ENCODE measurements at regions not wholly inside any gene's neighbourhood (a gene's known extent, or its start where the extent isn't known, plus 50 kb on each side); places are given as distances from the start of the nearest gene placed in this dataset.
A peak's percentile ranks its signal among the peaks of the same experiment; 100 is the strongest.
"Not testable (repeated sequence)": the region's sequence is repeated elsewhere in the genome, so short reads cannot be mapped to it uniquely, and the experiment has no call there.

DNA sequence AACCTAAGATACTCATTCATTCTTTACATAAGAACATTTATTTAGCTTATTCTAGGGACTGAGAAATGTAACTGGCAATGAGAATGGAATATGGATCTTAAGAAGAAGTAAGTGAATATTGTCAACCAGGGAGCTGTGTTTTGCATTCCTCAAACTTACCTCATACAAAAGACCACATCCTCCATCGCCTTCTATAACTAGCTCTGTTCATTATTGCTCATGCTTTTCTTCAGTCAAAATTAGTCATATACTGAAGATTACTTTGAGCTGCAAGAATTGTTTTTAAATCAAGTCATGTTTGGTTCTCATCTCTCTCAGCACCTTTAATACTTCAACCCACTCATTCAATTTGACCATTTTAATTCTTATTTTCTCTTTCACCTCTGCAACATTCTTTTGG lies 140.3 kb upstream of the RASA1 start:
- H3K27ac Mint-ChIP-seq, result peak overlapping the region; percentile 58
- intact Hi-C loops (cut with micrococcal nuclease), result loop anchor here (10.0 kb wide), 1 partner anchor 277 kb away; no protein-coding TSS in a partner anchor

DNA sequence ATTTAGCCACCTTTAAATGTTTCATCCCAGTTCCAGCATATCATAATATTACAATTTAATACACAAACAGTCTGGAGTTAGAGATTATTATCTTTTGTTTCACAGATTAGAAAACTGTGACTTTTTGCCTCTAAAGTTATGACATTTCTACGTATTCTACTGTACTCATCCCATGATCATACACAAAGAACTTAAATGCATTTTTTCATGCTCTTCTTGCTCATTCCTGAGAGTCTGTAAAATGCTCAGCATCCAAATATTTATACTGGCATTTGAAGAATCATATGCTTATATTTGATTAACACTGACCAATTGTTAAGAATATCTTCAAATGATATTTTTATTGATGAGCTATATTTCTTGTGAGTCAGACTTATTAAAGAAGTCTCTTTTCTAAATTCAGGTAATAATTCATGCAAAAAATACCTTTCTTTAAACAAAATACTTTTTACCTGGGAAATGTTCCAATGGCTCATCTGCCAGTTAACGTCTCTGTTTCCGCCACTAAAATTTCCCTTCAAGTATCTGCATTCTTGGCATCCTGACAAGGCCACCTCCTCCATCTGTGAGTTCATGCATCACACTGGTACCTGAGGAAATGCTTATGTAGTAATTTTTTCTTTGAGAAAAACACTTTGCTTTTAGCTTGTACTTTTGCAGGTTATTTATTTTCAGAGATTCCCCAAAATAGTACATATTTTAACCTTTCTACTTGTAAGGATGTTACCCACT lies 139.6 kb upstream of the RASA1 start:
- H3K27me3 Mint-ChIP-seq, result no peaks in the 10 kb centered on the region
- ATAC-seq (no peak), DNase-seq (peak; percentile 24)
- H3K27ac Mint-ChIP-seq, result peak overlapping the region; percentile 58
- ChIA-PET CTCF (interaction anchor here (1.7 to 2.5 kb wide), 2 partner anchors 10 to 12 kb away, joined by 3 to 8 read pairs; no protein-coding TSS in a partner anchor), POLR2A (no interaction called here)
- intact Hi-C loops (cut with micrococcal nuclease), result loop anchor here (10.0 kb wide), 1 partner anchor 277 kb away; no protein-coding TSS in a partner anchor
- TF ChIP-seq, protein P1, sequence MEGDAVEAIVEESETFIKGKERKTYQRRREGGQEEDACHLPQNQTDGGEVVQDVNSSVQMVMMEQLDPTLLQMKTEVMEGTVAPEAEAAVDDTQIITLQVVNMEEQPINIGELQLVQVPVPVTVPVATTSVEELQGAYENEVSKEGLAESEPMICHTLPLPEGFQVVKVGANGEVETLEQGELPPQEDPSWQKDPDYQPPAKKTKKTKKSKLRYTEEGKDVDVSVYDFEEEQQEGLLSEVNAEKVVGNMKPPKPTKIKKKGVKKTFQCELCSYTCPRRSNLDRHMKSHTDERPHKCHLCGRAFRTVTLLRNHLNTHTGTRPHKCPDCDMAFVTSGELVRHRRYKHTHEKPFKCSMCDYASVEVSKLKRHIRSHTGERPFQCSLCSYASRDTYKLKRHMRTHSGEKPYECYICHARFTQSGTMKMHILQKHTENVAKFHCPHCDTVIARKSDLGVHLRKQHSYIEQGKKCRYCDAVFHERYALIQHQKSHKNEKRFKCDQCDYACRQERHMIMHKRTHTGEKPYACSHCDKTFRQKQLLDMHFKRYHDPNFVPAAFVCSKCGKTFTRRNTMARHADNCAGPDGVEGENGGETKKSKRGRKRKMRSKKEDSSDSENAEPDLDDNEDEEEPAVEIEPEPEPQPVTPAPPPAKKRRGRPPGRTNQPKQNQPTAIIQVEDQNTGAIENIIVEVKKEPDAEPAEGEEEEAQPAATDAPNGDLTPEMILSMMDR (IDR thresholded peaks at IDR 0.05), result no peak
- no peaks in the 10 kb centered on the region for H3K36me3 Mint-ChIP-seq (ENCODE audit: low read depth)
- H3K4me1 Mint-ChIP-seq (ENCODE audit: low read depth), result peaks cover 33% of the 10 kb centered on the region
- H3K9me3 Mint-ChIP-seq, result no peaks in the 10 kb centered on the region
- no peak overlapping the region for H3K4me3 Mint-ChIP-seq

More for the DNA sequence above, 140.3 kb upstream of the RASA1 start:
- H3K4me1 Mint-ChIP-seq (ENCODE audit: low read depth), result peaks cover 40% of the 10 kb centered on the region
- peak; percentile 90 for ATAC-seq
- H3K36me3 Mint-ChIP-seq (ENCODE audit: low read depth), result no peaks in the 10 kb centered on the region
- CTCF ChIA-PET, result interaction anchor here (1.1 to 2.5 kb wide), 3 partner anchors 10 to 22 kb away, joined by 3 to 8 read pairs (median 3); no protein-coding TSS in a partner anchor
- DNase-seq, result no peak
- TF ChIP-seq, protein P1 (IDR thresholded peaks at IDR 0.05), result no peak
- POLR2A ChIA-PET, result interaction anchor here (0.7 to 0.8 kb wide), 2 partner anchors 10 to 94 kb away, joined by 3 read pairs; no protein-coding TSS in a partner anchor
- no peaks in the 10 kb centered on the region for H3K9me3 Mint-ChIP-seq
- no peaks in the 10 kb centered on the region for H3K27me3 Mint-ChIP-seq
- H3K4me3 Mint-ChIP-seq, result no peak overlapping the region

DNA sequence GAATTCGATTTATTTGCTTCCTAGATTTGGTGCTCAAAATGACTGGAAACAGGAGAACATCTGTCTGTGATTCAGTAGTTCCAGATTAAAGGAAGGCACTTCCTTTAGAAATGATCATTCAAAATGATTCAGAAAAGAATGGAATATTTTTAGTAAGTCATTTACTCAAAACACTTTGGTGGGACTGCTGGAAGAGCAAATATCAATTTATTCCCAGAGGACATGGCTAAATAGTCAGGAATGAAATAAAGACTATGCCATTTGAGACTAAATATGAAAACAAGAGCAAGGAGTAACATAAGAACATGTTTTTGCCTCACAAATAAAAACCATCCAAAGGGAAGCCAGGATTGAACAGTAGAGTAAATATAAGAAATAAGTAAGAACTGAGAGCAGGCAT lies 138.6 kb upstream of the RASA1 start:
- no peak overlapping the region for H3K4me3 Mint-ChIP-seq
- CTCF ChIA-PET, result interaction anchor here (1.7 to 2.5 kb wide), 2 partner anchors 9 to 13 kb away, joined by 3 to 8 read pairs; no protein-coding TSS in a partner anchor
- no peak for DNase-seq
- no peaks in the 10 kb centered on the region for H3K9me3 Mint-ChIP-seq
- ATAC-seq, result no peak
- TF ChIP-seq, protein P1 (IDR thresholded peaks at IDR 0.05), result no peak
- peaks cover 27% of the 10 kb centered on the region for H3K4me1 Mint-ChIP-seq (ENCODE audit: low read depth)
- H3K36me3 Mint-ChIP-seq (ENCODE audit: low read depth), result no peaks in the 10 kb centered on the region
- H3K27ac Mint-ChIP-seq, result no peak overlapping the region
- H3K27me3 Mint-ChIP-seq, result no peaks in the 10 kb centered on the region
- intact Hi-C loops (cut with micrococcal nuclease), result loop anchor here (10.0 kb wide), 1 partner anchor 276 kb away; no protein-coding TSS in a partner anchor
- POLR2A ChIA-PET, result no interaction called here

DNA sequence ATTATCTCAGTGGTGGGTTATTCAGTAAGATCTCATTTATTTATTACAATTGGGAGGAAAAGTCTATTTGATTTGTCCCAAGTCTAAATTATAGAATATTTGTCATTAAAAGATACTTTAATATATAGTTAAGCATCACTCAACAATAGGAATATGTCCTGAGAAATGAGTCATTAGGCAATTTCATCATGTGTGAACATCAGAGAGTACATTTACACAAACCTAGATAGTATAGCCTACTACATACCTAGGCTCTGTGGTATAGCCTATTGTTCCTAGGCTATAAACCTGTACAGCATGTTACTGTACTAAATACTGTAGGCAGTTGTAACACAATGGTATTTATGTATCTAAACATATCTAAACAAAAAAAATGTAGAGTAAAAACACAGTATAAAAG lies 135.0 kb upstream of the RASA1 start:
- Mint-ChIP-seq H3K27me3 (no peaks in the 10 kb centered on the region), H3K4me1 (ENCODE audit: low read depth) (peaks cover 23% of the 10 kb centered on the region), H3K27ac (no peak overlapping the region), H3K4me3 (no peak overlapping the region), H3K36me3 (ENCODE audit: low read depth) (no peaks in the 10 kb centered on the region), H3K9me3 (peaks cover 3% of the 10 kb centered on the region)
- intact Hi-C loops (cut with micrococcal nuclease), result no loop called here
- CTCF ChIA-PET, result no interaction called here
- POLR2A ChIA-PET, result no interaction called here
- TF ChIP-seq, protein P1 (IDR thresholded peaks at IDR 0.05), result no peak
- ATAC-seq, result no peak
- DNase-seq, result no peak

DNA sequence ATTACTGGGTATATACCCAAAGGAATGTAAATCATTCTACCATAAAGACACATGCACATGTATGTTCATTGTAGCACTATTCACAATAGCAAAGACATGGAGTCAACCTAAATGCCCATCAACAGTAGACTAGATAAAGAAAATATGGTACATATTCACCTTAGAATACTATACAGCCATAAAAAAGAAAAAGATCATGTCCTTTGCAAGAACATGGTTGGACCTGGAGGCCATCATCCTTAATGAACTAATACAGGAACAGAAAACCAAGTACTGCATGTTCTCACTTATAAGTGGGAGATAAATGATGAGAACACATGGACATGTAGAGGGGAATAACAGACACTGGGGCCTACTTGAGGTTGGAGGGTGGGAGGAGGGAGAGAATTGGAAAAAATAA lies 133.2 kb upstream of the RASA1 start:
- H3K4me1 Mint-ChIP-seq (ENCODE audit: low read depth); H3K27me3 Mint-ChIP-seq; DNase-seq; H3K36me3 Mint-ChIP-seq (ENCODE audit: low read depth); ATAC-seq; POLR2A ChIA-PET; CTCF ChIA-PET; H3K27ac Mint-ChIP-seq; H3K4me3 Mint-ChIP-seq; H3K9me3 Mint-ChIP-seq: not testable (repeated sequence)
- intact Hi-C loops (cut with micrococcal nuclease), result loop anchor here (1.0 kb wide), 1 partner anchor 11 kb away; no protein-coding TSS in a partner anchor
